ENCODE measurements at regions not wholly inside any gene's neighbourhood (a gene's known extent, or its start where the extent isn't known, plus 50 kb on each side); places are given as distances from the start of the nearest gene placed in this dataset.

DNA sequence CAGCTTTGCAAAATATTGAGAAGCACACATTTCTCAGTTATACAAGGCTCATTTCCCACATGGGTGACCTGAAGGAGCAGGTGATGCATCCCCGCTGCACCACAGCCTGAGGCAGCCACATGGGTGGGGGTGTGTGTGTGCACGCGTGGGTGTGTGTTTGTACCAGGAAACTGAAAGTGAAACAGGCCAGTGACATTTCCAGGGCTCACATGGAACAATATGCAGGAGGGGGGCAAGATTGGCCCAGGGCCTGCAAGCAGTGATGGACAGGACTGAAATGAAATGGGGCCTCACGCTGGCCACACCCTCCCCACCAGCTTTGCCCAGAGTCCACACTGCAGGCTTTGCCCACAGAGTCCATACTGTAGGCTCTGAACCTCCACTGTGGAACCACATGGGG, 154.2 kb upstream of the PARP11 start:
- ChIA-PET POLR2A (interaction anchor here (1.0 to 6.9 kb wide), 2 partner anchors 14 to 28 kb away, joined by 4 to 87 read pairs; no protein-coding TSS in a partner anchor), CTCF (ENCODE audit: low intra/inter-chr PET ratio, low total read pairs) (no interaction called here)
- intact Hi-C loops (cut with micrococcal nuclease; ENCODE audit: unreplicated experiment) (no loop called here), in situ Hi-C loops (cut with HindIII; ENCODE audit: extremely low pct_ligation_motif_present, low pct_unique_long_range_greater_than_20kb) (no loop called here)
- FAIRE-seq (no peak), DNase-seq (ENCODE audit: low spot score) (peak; percentile 48), ATAC-seq (peak; percentile 67)
- WGBS (ENCODE audit: low lambda C conversion rate): 77% methylated on average over 4 of the region's 4 CpGs
- Histone ChIP-seq H3K27me3 (ENCODE audit: control insufficient read depth in 1 of 2, insufficient read depth in 2 of 2, low read length in 2 of 2) (no peaks in the 10 kb centered on the region), H3K27ac (ENCODE audit: extremely low read length, insufficient read depth, low read length) (peak overlapping the region; percentile 29), H3K9ac (ENCODE audit: insufficient read depth, low read depth, low read length) (no peak overlapping the region), H3K36me3 (replicated peaks in 1 of 2; ENCODE audit: control insufficient read depth in 1 of 2, insufficient read depth in 2 of 2, low read length in 2 of 2) (no peaks in the 10 kb centered on the region), H3K4me1 (ENCODE audit: insufficient read depth, low read length) (peaks cover 49% of the 10 kb centered on the region), H3K4me2 (ENCODE audit: low read depth, low read length) (peak overlapping the region; percentile 44; the same call in 1 of the 2 replicates), H2AFZ (ENCODE audit: low read length) (peak overlapping the region; percentile 29), H3K4me3 (replicated peaks in 1 of 3; ENCODE audit: insufficient read depth in 1 of 3, low read depth in 2 of 3, low read length in 3 of 3) (no peak overlapping the region), H4K20me1 (ENCODE audit: insufficient read depth, low read length) (no peaks in the 10 kb centered on the region), H3K79me2 (ENCODE audit: insufficient read depth, low read length) (no peaks in the 10 kb centered on the region), H3K9me3 (ENCODE audit: low read length) (no peaks in the 10 kb centered on the region)
- no TSS peak for BruUV-seq (replicated peaks)
- TF ChIP-seq TCF7L2 (IDR thresholded peaks at IDR 0.05; ENCODE audit: low read depth, low read length): no peak
- no peak for TF ChIP-seq SRF (IDR thresholded peaks at IDR 0.05; ENCODE audit: low read depth, low read length)
- no peak for TF ChIP-seq ZNF747 (CRISPR knock-in tag; IDR thresholded peaks at IDR 0.05; ENCODE audit: borderline replicate concordance)
- no peak for TF ChIP-seq E2F1 (CRISPR knock-in tag; IDR thresholded peaks at IDR 0.05)
- no peak for TF ChIP-seq ZNF337 (CRISPR knock-in tag; IDR thresholded peaks at IDR 0.05; ENCODE audit: borderline replicate concordance, low read depth)
- peak; percentile 65 for TF ChIP-seq MNT (IDR thresholded peaks at IDR 0.05)
- 0 out of 2 replicates have a peak, but pooled peaks have one; percentile 21 for TF ChIP-seq ZNF547 (CRISPR knock-in tag; IDR thresholded peaks at IDR 0.05)
- peak; percentile 87 for TF ChIP-seq ZNF687 (CRISPR knock-in tag; IDR thresholded peaks at IDR 0.05)
- no peak for TF ChIP-seq ZBTB20 (CRISPR knock-in tag; IDR thresholded peaks at IDR 0.05; ENCODE audit: borderline replicate concordance, low read depth)
- TF ChIP-seq ZZZ3 (CRISPR knock-in tag; IDR thresholded peaks at IDR 0.05; ENCODE audit: borderline replicate concordance): no peak
- no peak for TF ChIP-seq CENPT (CRISPR knock-in tag; IDR thresholded peaks at IDR 0.05; ENCODE audit: low read depth)
- no peak for TF ChIP-seq FOXO1 (CRISPR knock-in tag; IDR thresholded peaks at IDR 0.05)
- TF ChIP-seq IRF2 (CRISPR knock-in tag; IDR thresholded peaks at IDR 0.05): peak; percentile 100
- no peak for TF ChIP-seq ZNF121 (CRISPR knock-in tag; IDR thresholded peaks at IDR 0.05)
- no peak for TF ChIP-seq ZFP62 (CRISPR knock-in tag; IDR thresholded peaks at IDR 0.05)
- TF ChIP-seq ATF1 (CRISPR knock-in tag; IDR thresholded peaks at IDR 0.05): no peak
- TF ChIP-seq ZNF772 (CRISPR knock-in tag; IDR thresholded peaks at IDR 0.05): no peak
- no peak for TF ChIP-seq ZNF331 (CRISPR knock-in tag; IDR thresholded peaks at IDR 0.05)
- no peak for TF ChIP-seq ZNF30 (CRISPR knock-in tag; IDR thresholded peaks at IDR 0.05)
- peak; percentile 57 for TF ChIP-seq SAP130 (CRISPR knock-in tag; IDR thresholded peaks at IDR 0.05; ENCODE audit: low read depth)
- TF ChIP-seq ZNF225 (CRISPR knock-in tag; IDR thresholded peaks at IDR 0.05): no peak
- no peak for TF ChIP-seq MTA3 (CRISPR knock-in tag; IDR thresholded peaks at IDR 0.05)
